ENCODE measurements at regions not wholly inside any gene's neighbourhood (a gene's known extent, or its start where the extent isn't known, plus 50 kb on each side); places are given as distances from the start of the nearest gene placed in this dataset.

GRCh38 chr21:41639766-41640165 lies 127.1 kb downstream of the RIPK4 start (continued):
- TF ChIP-seq CHD7 (IDR thresholded peaks at IDR 0.05; ENCODE audit: insufficient replicate concordance, low read length) (no peak), SIX5 (IDR thresholded peaks at IDR 0.05; ENCODE audit: low read depth, low read length) (no peak), FOSL1 (IDR thresholded peaks at IDR 0.05; ENCODE audit: insufficient read depth, low read depth, low read length) (no peak), SRF (IDR thresholded peaks at IDR 0.05; ENCODE audit: low read depth, low read length) (no peak)

Measured in H1 (cell line).